ENCODE measurements at regions not wholly inside any gene's neighbourhood (a gene's known extent, or its start where the extent isn't known, plus 50 kb on each side); places are given as distances from the start of the nearest gene placed in this dataset.

DNA sequence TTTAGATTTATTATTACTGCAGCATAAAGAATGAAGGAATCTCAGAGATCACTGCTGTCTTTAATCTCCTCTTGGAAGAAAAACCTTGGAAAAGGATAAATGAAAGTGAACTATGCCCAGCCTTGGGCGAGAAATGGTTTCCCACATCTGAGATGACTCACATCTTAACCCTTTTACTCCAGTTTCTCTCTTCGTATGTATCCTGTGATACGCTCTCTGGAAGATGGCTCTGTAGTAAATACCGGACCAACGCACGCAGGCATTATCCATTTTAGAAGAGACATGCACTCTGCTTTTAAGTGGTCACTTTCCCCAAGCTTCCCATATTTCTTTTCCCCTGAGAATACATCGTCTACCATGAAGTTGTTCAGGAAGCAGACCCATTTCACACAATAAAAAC is 207.3 kb upstream of the BMPER start:
- DNase-seq (ENCODE audit: low read depth), result no peak
- no peak overlapping the region for H3K4me3 ChIP-seq (ENCODE audit: low read depth, low read length)
- TF ChIP-seq POLR2A (IDR thresholded peaks at IDR 0.05; ENCODE audit: extremely low read depth, insufficient read length) (no peak), MYC (IDR thresholded peaks at IDR 0.05; ENCODE audit: low read depth, low read length) (no peak)
- TF ChIP-seq, protein P1, sequence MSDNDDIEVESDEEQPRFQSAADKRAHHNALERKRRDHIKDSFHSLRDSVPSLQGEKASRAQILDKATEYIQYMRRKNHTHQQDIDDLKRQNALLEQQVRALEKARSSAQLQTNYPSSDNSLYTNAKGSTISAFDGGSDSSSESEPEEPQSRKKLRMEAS (IDR thresholded peaks at IDR 0.05; ENCODE audit: low read depth, low read length), result no peak

DNA sequence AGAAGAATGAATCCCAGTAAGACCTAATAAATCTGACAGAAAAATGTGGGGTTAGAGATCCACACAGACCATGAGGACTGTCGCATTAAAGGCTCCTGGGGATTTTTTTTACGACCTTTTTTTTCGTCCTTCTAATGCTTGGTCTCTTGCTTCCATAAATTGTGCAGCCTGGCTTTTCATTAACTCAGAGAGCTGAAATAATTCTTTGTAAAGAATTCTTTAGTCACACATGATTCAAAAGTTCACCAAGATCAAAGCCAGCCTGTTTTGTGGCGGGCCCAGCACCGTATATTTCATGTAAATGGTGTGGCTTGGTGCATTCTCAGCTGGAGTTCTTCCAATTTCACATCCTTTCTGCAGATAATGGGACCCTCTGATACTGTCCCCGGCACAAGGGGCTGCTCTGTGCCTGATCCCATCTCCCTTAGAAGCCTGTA is 206.6 kb upstream of the BMPER start:
- DNase-seq (ENCODE audit: low read depth), result no peak
- H3K4me3 ChIP-seq (ENCODE audit: low read depth, low read length), result no peak overlapping the region
- TF ChIP-seq POLR2A (IDR thresholded peaks at IDR 0.05; ENCODE audit: extremely low read depth, insufficient read length), result no peak
- TF ChIP-seq, protein P2, sequence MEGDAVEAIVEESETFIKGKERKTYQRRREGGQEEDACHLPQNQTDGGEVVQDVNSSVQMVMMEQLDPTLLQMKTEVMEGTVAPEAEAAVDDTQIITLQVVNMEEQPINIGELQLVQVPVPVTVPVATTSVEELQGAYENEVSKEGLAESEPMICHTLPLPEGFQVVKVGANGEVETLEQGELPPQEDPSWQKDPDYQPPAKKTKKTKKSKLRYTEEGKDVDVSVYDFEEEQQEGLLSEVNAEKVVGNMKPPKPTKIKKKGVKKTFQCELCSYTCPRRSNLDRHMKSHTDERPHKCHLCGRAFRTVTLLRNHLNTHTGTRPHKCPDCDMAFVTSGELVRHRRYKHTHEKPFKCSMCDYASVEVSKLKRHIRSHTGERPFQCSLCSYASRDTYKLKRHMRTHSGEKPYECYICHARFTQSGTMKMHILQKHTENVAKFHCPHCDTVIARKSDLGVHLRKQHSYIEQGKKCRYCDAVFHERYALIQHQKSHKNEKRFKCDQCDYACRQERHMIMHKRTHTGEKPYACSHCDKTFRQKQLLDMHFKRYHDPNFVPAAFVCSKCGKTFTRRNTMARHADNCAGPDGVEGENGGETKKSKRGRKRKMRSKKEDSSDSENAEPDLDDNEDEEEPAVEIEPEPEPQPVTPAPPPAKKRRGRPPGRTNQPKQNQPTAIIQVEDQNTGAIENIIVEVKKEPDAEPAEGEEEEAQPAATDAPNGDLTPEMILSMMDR (IDR thresholded peaks at IDR 0.05; ENCODE audit: low read depth, low read length), result no peak
- TF ChIP-seq, protein P1 (IDR thresholded peaks at IDR 0.05; ENCODE audit: low read depth, low read length), result no peak
- no peak for TF ChIP-seq MYC (IDR thresholded peaks at IDR 0.05; ENCODE audit: low read depth, low read length)

DNA sequence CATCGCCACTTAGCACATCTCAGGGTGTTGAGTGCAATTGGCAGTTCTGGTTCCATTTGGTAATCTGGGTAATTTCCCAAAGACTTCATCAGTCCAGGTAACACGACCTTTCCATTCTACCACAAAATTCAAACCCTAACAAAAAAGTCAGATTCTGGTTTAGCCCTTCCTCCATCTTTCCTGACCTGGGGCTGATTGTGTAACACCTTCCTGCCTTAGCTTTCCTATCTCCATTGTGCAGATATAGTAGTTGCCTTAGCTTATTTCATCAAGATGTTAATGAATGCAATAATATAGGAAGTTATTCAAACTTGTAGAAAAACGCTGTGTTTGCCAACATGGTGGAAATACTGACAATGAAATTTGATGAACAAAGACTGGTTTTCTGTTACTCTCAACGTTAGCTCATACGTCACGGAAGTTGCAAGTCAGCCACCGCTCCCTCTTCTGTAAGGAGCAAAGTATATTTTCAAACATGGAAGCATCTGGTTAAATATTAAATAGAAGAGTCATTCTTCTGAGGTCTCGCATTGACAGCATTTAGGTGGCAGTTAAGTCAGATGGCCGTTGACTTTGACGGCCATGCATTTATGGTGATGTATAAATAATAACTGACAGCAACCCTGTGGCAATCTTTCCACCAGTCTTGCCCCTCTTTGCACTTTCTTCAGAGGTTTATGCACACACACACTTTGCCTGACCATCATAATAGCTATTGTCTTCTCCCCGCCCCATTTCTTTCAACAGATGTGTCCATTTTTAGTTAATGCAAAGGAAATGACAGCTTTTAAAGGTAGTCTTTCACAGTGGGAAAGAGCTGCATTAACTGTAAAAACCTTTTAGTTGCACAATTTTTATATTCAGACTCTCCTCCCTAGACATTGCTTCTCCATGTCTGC is 205.1 kb upstream of the BMPER start:
- DNase-seq (ENCODE audit: low read depth), result no peak
- H3K4me3 ChIP-seq (ENCODE audit: low read depth, low read length), result no peak overlapping the region
- TF ChIP-seq POLR2A (IDR thresholded peaks at IDR 0.05; ENCODE audit: extremely low read depth, insufficient read length), result no peak
- TF ChIP-seq, protein P1 (IDR thresholded peaks at IDR 0.05; ENCODE audit: low read depth, low read length), result no peak
- TF ChIP-seq MYC (IDR thresholded peaks at IDR 0.05; ENCODE audit: low read depth, low read length), result no peak
- TF ChIP-seq, protein P2 (IDR thresholded peaks at IDR 0.05; ENCODE audit: low read depth, low read length), result no peak

DNA sequence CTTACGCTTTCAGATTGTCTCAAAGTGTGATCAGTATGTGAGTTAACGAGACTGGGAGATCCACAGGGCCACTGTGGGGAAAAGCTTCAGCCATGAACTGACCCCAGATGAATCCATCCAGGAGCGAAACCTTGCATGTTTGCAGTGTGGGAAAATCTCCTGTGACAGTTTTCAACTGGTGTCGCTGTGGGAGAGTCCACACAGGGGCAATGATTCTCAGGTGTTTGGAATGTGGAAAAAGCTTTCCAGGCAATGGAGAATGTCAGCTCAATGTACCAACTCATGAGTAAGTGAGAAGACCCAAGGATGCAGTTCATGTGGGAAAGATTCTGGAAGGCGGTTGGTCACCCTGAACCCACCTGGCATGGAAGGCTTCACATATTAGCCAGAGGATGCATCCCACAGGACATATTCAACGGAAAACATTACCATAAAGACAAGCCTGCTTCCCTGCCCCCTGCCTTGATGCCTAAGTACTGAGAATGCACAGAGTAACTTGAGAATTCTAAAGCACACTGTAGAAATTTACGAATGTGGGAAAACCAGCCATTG is 204.1 kb upstream of the BMPER start:
- no peak for DNase-seq (ENCODE audit: low read depth)
- TF ChIP-seq MYC (IDR thresholded peaks at IDR 0.05; ENCODE audit: low read depth, low read length) (no peak), POLR2A (IDR thresholded peaks at IDR 0.05; ENCODE audit: extremely low read depth, insufficient read length) (no peak)
- TF ChIP-seq, protein P1 (IDR thresholded peaks at IDR 0.05; ENCODE audit: low read depth, low read length), result no peak
- TF ChIP-seq, protein P2 (IDR thresholded peaks at IDR 0.05; ENCODE audit: low read depth, low read length), result no peak
- no peak overlapping the region for H3K4me3 ChIP-seq (ENCODE audit: low read depth, low read length)

DNA sequence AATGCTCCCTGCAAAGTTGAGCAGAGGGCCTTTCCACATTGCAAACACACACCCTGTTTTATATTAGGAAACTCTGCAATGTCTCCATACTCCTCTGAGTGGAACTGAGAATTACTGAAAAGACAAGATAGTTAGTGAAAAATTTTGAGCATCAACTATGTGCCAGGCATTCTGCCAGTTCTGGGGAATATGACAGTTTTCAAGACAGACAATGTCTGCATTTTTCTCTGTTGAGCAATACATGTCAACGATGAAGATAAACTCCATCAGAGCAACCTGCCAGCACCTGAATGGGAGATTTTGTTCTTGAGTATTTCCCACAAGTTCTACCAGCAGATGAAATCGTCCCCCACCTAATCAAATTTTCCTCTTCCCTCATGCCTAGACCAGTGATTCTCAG is 203.4 kb upstream of the BMPER start:
- no peak for TF ChIP-seq POLR2A (IDR thresholded peaks at IDR 0.05; ENCODE audit: extremely low read depth, insufficient read length)
- TF ChIP-seq, protein P1 (IDR thresholded peaks at IDR 0.05; ENCODE audit: low read depth, low read length), result no peak
- no peak for TF ChIP-seq MYC (IDR thresholded peaks at IDR 0.05; ENCODE audit: low read depth, low read length)
- TF ChIP-seq, protein P2 (IDR thresholded peaks at IDR 0.05; ENCODE audit: low read depth, low read length), result no peak
- H3K4me3 ChIP-seq (ENCODE audit: low read depth, low read length), result no peak overlapping the region
- DNase-seq (ENCODE audit: low read depth), result no peak

All from NB4 (cell line).